Kidney epithelial cell (primary cell): ENCODE measurements at regions not wholly inside any gene's neighbourhood (a gene's known extent, or its start where the extent isn't known, plus 50 kb on each side); places are given as distances from the start of the nearest gene placed in this dataset.

Experiments used
- DNase-seq: peaks from one replicate; pipeline ENCODE4 v3.0.0-alpha.2; 2010; ENCODE audit warnings: low read depth
- H3K27me3 ChIP-seq: 2 replicates; pipeline ENCODE4 v1.6.0; 2011; ENCODE audit warnings: low read length; ENCODE audit not compliant: control insufficient read depth, insufficient read depth
- H3K36me3 ChIP-seq: 2 replicates; pipeline ENCODE4 v1.5.1; 2011; ENCODE audit warnings: low read length; ENCODE audit not compliant: control insufficient read depth, insufficient read depth
- H3K4me3 ChIP-seq: 2 replicates; pipeline ENCODE4 v1.5.1; 2011; ENCODE audit warnings: low read depth, mild to moderate bottlenecking, control low read depth, low read length
- TF ChIP-seq, protein P1 (sequence below): IDR thresholded peaks from 2 replicates; pipeline ENCODE4 v1.5.1; 2011; ENCODE audit warnings: mild to moderate bottlenecking, moderate library complexity, low read length, control low read depth, inconsistent platforms; ENCODE audit not compliant: insufficient read depth, poor library complexity, severe bottlenecking

DNA sequence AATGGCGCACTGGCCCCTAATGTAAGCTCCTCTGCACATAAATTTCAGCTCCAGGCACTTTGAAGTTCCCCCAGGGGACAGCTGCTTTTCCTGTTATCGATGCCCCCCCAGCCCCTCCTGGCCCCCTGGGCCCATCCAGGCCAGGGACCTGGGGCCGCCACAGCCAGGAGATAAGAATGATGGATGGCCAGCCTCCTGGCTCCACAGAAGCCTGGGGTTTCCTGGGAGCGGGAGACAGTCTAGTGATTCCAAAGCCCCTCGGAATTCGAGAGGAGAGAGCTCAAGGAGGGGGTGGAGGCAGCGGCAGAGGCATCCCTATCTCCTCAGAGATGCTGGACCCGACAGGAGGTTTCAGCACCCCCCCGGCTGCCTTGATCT lies 98.4 kb upstream of the HAND1 start:
- TF ChIP-seq, protein P1, sequence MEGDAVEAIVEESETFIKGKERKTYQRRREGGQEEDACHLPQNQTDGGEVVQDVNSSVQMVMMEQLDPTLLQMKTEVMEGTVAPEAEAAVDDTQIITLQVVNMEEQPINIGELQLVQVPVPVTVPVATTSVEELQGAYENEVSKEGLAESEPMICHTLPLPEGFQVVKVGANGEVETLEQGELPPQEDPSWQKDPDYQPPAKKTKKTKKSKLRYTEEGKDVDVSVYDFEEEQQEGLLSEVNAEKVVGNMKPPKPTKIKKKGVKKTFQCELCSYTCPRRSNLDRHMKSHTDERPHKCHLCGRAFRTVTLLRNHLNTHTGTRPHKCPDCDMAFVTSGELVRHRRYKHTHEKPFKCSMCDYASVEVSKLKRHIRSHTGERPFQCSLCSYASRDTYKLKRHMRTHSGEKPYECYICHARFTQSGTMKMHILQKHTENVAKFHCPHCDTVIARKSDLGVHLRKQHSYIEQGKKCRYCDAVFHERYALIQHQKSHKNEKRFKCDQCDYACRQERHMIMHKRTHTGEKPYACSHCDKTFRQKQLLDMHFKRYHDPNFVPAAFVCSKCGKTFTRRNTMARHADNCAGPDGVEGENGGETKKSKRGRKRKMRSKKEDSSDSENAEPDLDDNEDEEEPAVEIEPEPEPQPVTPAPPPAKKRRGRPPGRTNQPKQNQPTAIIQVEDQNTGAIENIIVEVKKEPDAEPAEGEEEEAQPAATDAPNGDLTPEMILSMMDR: no peak
- no peak for DNase-seq
- Histone ChIP-seq H3K4me3 (no peak overlapping the region), H3K36me3 (no peaks in the 10 kb centered on the region), H3K27me3 (peaks cover 22% of the 10 kb centered on the region)

DNA sequence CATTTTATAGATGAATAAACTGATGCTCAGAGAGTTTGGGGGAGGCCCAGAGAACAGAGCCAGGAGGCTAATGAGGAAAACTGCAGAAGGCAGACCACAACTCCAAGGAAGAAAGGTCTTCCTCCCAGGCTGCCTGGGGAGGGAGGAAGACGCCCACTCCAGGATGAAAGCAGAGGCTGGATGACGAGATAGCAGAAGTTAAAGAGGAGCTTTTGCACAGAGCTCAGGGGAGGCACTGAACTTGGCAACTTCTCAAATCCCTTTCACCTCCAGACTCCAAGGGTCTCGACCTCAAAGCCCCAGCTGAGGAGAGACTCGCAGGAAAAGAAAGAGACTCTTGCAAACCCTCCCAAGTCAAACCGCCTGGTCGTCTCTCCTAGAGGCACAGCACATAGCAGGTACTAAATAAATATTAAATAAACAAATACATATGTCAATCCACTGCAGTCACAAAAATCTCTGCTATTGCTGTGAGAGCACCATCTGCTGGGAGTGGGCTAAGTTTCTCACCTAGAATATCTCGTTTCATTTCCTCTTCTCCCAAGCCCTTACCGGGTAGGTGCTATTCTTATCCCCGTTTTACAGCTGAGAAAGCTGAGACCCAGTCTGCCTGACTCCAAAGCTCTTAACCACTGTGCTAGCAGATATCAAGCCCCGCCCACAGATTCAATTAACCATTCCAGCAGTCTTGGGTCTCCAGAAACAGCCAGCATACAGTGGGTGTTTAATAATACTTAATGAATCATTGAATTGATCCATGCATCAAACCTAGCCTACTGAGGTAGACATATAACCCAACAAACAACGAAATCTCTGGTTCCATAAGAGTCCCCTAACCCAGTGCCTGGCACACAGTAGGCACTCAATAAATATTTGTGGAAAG lies 97.8 kb upstream of the HAND1 start:
- no peak overlapping the region for H3K4me3 ChIP-seq
- DNase-seq: no peak
- TF ChIP-seq, protein P1: no peak
- H3K36me3 ChIP-seq: no peaks in the 10 kb centered on the region
- H3K27me3 ChIP-seq: peaks cover 22% of the 10 kb centered on the region

DNA sequence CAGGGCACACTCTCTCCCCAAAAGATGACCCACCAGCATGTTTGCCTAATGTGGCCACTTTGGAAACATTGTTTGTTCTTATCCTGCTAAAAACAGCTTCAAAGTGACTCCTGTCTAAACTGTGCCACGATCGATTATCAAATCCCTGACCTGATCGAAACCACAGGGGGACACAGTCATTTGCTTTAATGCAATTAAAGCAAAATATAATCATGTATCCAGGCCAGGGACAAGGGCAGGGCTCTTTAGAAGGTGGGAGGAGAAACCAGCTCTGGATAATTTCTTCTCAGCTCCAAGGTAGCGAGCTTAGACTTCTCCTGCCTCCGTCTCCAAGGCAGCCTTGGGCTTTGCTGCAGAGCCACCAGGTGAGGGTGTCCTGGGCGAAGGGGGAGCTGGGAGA lies 95.0 kb upstream of the HAND1 start:
- DNase-seq: no peak
- H3K4me3 ChIP-seq: no peak overlapping the region
- no peaks in the 10 kb centered on the region for H3K36me3 ChIP-seq
- TF ChIP-seq, protein P1: no peak
- H3K27me3 ChIP-seq: peaks cover 19% of the 10 kb centered on the region

DNA sequence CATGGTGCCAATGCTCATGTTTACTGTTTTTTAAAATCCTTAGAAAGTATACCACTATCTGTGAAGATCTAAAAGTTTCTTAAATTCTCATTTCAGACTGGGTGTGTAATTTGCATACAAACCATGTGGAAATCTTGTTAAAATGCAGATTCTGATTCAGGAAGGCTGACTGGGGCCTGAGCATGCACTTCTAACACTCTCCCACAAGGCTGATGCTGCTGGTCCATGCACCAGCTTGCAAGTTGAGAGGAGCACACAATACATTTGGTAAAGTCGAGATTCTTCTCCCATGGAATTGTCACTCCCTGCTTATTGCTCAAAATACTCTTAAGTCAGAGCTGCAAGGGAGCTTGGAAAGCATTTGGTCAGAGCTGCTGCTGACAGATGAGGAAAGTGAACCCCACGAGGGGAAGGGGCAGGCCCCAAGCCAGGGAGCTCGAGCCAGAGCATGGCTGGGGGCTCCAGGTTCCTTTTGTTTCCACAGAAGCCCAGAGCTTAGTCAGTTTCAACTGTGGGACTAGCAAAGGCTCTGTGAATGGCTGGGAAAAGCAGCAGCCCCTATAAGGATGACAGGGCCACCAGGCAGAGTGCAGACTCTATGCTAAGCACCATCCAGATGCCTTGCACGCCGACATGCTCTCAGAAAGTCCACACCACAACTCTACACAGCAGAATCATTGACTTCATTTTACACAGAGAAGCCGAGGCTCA lies 93.5 kb upstream of the HAND1 start:
- Histone ChIP-seq H3K4me3 (no peak overlapping the region), H3K27me3 (peaks cover 15% of the 10 kb centered on the region), H3K36me3 (no peaks in the 10 kb centered on the region)
- TF ChIP-seq, protein P1: no peak
- no peak for DNase-seq

DNA sequence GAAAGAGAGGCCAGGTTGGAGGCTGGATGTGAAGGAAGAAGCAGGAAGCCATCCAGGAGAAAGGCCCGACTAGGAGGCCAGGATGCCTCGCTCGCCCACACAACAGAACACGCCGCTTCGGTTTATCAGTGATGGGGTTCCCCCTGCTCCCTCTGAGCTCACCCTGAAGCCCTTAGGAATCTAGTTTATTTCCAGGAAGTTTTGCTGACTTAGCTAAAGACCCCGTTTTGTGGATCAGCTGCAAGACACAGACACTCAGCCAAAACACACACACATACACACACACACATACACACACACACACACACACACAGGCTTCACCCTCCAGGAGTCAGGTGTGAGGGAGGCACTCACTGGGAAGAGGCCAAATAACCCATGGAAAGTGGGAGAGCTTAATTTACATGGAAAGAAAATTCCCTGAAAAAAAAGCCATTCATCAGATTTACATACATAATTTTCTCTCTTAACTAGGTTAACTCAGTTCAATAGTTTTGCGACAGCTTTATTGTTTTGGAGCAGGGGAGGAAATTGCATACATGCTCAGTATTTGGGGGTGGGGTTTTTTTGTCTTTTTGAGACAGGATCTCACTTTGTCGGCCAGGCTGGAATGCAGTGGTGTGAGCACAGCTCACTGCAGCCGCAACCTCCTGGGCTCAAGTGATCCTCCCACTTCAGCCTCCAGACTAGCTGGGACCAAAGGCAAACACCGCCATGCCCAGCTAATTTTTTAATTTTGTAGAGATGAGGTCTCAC lies 92.7 kb upstream of the HAND1 start:
- Histone ChIP-seq H3K36me3 (no peaks in the 10 kb centered on the region), H3K4me3 (no peak overlapping the region), H3K27me3 (peaks cover 11% of the 10 kb centered on the region)
- DNase-seq: no peak
- TF ChIP-seq, protein P1: no peak
